H1 (cell line): ENCODE measurements at regions not wholly inside any gene's neighbourhood (a gene's known extent, or its start where the extent isn't known, plus 50 kb on each side); places are given as distances from the start of the nearest gene placed in this dataset.

Experiments used
- CTCF ChIA-PET: fragments of 300-600 bp; sonication (Branson Sonifier 250); formaldehyde crosslinking; loops from one replicate; lab custom pipeline; 2021; ENCODE audit not compliant: partially characterized antibody; lab: Charles Lee
- POLR2A ChIA-PET: fragments of 300-600 bp; sonication (Branson Sonifier 250); formaldehyde crosslinking; loops from one replicate; lab custom pipeline; 2021; ENCODE audit warnings: inconsistent platforms; ENCODE audit not compliant: partially characterized antibody; lab: Charles Lee
- DNase-seq, 2 experiments: peaks; one replicate each; pipeline versions ENCODE4 v3.0.0 to v3.0.0-alpha.2; 2010 to 2022; ENCODE audit warnings: low spot score in 2 of 2, low read depth in 1 of 2, mixed read lengths in 1 of 2
- FAIRE-seq: peaks from 2 replicates; lab custom pipeline; 2011; peaks lifted over from hg19 to GRCh38; lab: Jason Lieb, UNC
- H2AFZ ChIP-seq: 2 replicates; pipeline ENCODE4 v1.8.1; 2012; ENCODE audit warnings: low read length, inconsistent platforms
- H2AK5ac ChIP-seq: 2 replicates; pipeline ENCODE4 v1.6.1; 2013; ENCODE audit warnings: low read depth, low read length
- H2BK120ac ChIP-seq: replicated peaks from 2 replicates; pipeline ENCODE3; 2013; ENCODE audit warnings: low read depth, low read length, inconsistent platforms
- H2BK12ac ChIP-seq: 2 replicates; pipeline ENCODE4 v1.6.1; 2013; ENCODE audit warnings: low read depth, low read length
- H2BK15ac ChIP-seq: 2 replicates; pipeline ENCODE4 v1.6.1; 2013; ENCODE audit warnings: low read length
- H2BK20ac ChIP-seq: 2 replicates; pipeline ENCODE4 v1.6.1; 2013; ENCODE audit warnings: low read length
- H2BK5ac ChIP-seq: 2 replicates; pipeline ENCODE4 v1.6.1; 2013; ENCODE audit warnings: low read depth, low read length
- H3K14ac ChIP-seq: 2 replicates; pipeline ENCODE4 v1.6.1; 2013; ENCODE audit warnings: inconsistent platforms; ENCODE audit not compliant: insufficient read length
- H3K18ac ChIP-seq: 2 replicates; pipeline ENCODE4 v1.6.1; 2013; ENCODE audit warnings: low read length; ENCODE audit errors: extremely low read depth
- H3K23ac ChIP-seq: 2 replicates; pipeline ENCODE4 v1.6.1; 2013; ENCODE audit warnings: inconsistent platforms; ENCODE audit not compliant: insufficient read length
- H3K23me2 ChIP-seq: 2 replicates; pipeline ENCODE4 v1.6.1; 2013; ENCODE audit warnings: low read depth, low read length
- H3K27ac ChIP-seq: 2 replicates; pipeline ENCODE4 v1.6.1; 2011; ENCODE audit warnings: low read depth, low read length, inconsistent platforms
- H3K27me3 ChIP-seq, 4 experiments: replicated peaks in 1 of 4; 1 replicate in 1 of 4; 2 replicates in 3 of 4; pipeline versions ENCODE4 v1.6.1 to v1.8.1; 2011 to 2013; ENCODE audit warnings: low read length in 3 of 4, mild to moderate bottlenecking in 3 of 4, inconsistent platforms in 2 of 4, mixed read lengths in 2 of 4, moderate library complexity in 1 of 4; ENCODE audit not compliant: control insufficient read depth in 3 of 4, insufficient read depth in 3 of 4; ENCODE audit errors: extremely low read depth in 1 of 4
- H3K36me3 ChIP-seq, 4 experiments: 2 replicates each; pipeline versions ENCODE4 v1.6.1 to v1.8.1; 2011 to 2013; ENCODE audit warnings: mild to moderate bottlenecking in 4 of 4, low read length in 3 of 4, moderate library complexity in 2 of 4, control low read depth in 1 of 4, inconsistent platforms in 1 of 4; ENCODE audit not compliant: insufficient read depth in 4 of 4, control insufficient read depth in 2 of 4
- H3K4ac ChIP-seq: replicated peaks from 2 replicates; pipeline ENCODE3; 2013; ENCODE audit warnings: low read length, low read depth, mixed read lengths, inconsistent platforms; ENCODE audit not compliant: insufficient read length
- H3K4me1 ChIP-seq, 4 experiments: replicated peaks in 1 of 4; 1 replicate in 1 of 4; 2 replicates in 3 of 4; pipeline versions ENCODE4 v1.6.1 to v1.8.1; 2011 to 2013; ENCODE audit warnings: low read length in 3 of 4, inconsistent platforms in 2 of 4, mixed read lengths in 1 of 4; ENCODE audit not compliant: insufficient read depth in 4 of 4, control insufficient read depth in 3 of 4
- H3K4me2 ChIP-seq, 2 experiments: 2 replicates each; pipeline versions ENCODE4 v1.6.1 to v1.8.1; 2011 to 2013; ENCODE audit warnings: low read depth in 2 of 2, low read length in 2 of 2, control low read depth in 1 of 2, inconsistent platforms in 1 of 2, mild to moderate bottlenecking in 1 of 2; ENCODE audit not compliant: insufficient read depth in 1 of 2
- H3K4me3 ChIP-seq, 4 experiments: fragments of 200-600, 300-600 bp in 1 of 4; sonication (generic), shearing (Covaris generic), sonication (Bioruptor Twin) in 1 of 4; 2 replicates each; pipeline versions ENCODE4 v1.5.1 to v1.8.1; 2011 to 2016; ENCODE audit warnings: low read length in 4 of 4, low read depth in 3 of 4, control low read depth in 2 of 4, inconsistent platforms in 2 of 4, mild to moderate bottlenecking in 2 of 4, mixed read lengths in 1 of 4, moderate library complexity in 1 of 4; ENCODE audit not compliant: insufficient read depth in 2 of 4; ENCODE audit errors: extremely low read depth in 1 of 4
- H3K56ac ChIP-seq: replicated peaks from 2 replicates; pipeline ENCODE3; 2013; ENCODE audit warnings: low read depth, mild to moderate bottlenecking, mixed read lengths, low read length, inconsistent platforms; ENCODE audit not compliant: insufficient read length
- H3K79me1 ChIP-seq: 2 replicates; pipeline ENCODE4 v1.6.1; 2013; ENCODE audit warnings: low read depth, low read length, control low read depth
- H3K79me2 ChIP-seq, 2 experiments: 2 replicates each; pipeline versions ENCODE4 v1.6.1 to v1.8.1; 2012 to 2013; ENCODE audit warnings: low read length in 2 of 2, mild to moderate bottlenecking in 2 of 2, inconsistent platforms in 1 of 2; ENCODE audit not compliant: insufficient read depth in 2 of 2, control insufficient read depth in 1 of 2
- H3K9ac ChIP-seq, 4 experiments: replicated peaks in 1 of 4; 1 replicate in 1 of 4; 2 replicates in 3 of 4; pipeline versions ENCODE4 v1.6.1 to v1.8.1; 2011 to 2013; ENCODE audit warnings: low read depth in 3 of 4, low read length in 3 of 4, control low read depth in 2 of 4, mild to moderate bottlenecking in 2 of 4, moderate library complexity in 2 of 4, inconsistent platforms in 1 of 4; ENCODE audit errors: extremely low read depth in 1 of 4
- H3K9me3 ChIP-seq, 2 experiments: 2 replicates each; pipeline versions ENCODE4 v1.6.1 to v1.8.1; 2012 to 2013; ENCODE audit warnings: mild to moderate bottlenecking in 2 of 2, moderate library complexity in 2 of 2, control low read depth in 1 of 2, inconsistent platforms in 1 of 2, low read depth in 1 of 2, low read length in 1 of 2, mixed read lengths in 1 of 2; ENCODE audit not compliant: insufficient read depth in 2 of 2
- H4K20me1 ChIP-seq, 2 experiments: replicated peaks in 1 of 2; 2 replicates each; pipeline versions ENCODE3 to v1.8.1; 2011 to 2013; ENCODE audit warnings: inconsistent platforms in 2 of 2, low read length in 2 of 2, mild to moderate bottlenecking in 1 of 2; ENCODE audit not compliant: insufficient read depth in 2 of 2, control insufficient read depth in 1 of 2
- H4K5ac ChIP-seq: 2 replicates; pipeline ENCODE4 v1.6.1; 2013; ENCODE audit warnings: low read length, low read depth, mixed read lengths, inconsistent platforms; ENCODE audit not compliant: insufficient read length
- H4K8ac ChIP-seq: 2 replicates; pipeline ENCODE4 v1.8.0; 2013; ENCODE audit warnings: mild to moderate bottlenecking, moderate library complexity, low read length, inconsistent platforms; ENCODE audit not compliant: insufficient read depth; ENCODE audit errors: extremely low read depth
- H4K91ac ChIP-seq: replicated peaks from 2 replicates; pipeline ENCODE3; 2013; ENCODE audit warnings: low read length, mixed read lengths, inconsistent platforms; ENCODE audit not compliant: insufficient read length
- ATF2 ChIP-seq: IDR thresholded peaks from 2 replicates; pipeline ENCODE4 v1.6.1; 2012; ENCODE audit warnings: low read length, inconsistent platforms
- CBX8 ChIP-seq: fragments of 300-800, 300-1000 bp; sonication (generic); IDR thresholded peaks from 2 replicates; pipeline ENCODE4 v1.7.1; 2016; ENCODE audit warnings: low read depth, low read length, borderline replicate concordance
- GABPA ChIP-seq: IDR thresholded peaks from 2 replicates; pipeline ENCODE4 v1.6.1; 2011; ENCODE audit warnings: mild to moderate bottlenecking, low read length, moderate library complexity, borderline replicate concordance; ENCODE audit not compliant: insufficient read depth
- HDAC6 ChIP-seq: IDR thresholded peaks from one replicate; pipeline ENCODE4 v1.7.1; 2012; ENCODE audit warnings: low read depth, mild to moderate bottlenecking, inconsistent platforms, low read length, moderate library complexity
- KDM5A ChIP-seq: fragments of 200-600 bp; IDR thresholded peaks from 2 replicates; pipeline ENCODE4 v1.7.1; 2012; ENCODE audit warnings: mild to moderate bottlenecking, low read length, inconsistent platforms, mixed read lengths
- RAD21 ChIP-seq, 2 experiments: IDR thresholded peaks in 1 of 2; conservative IDR thresholded peaks in 1 of 2; 2 replicates each; pipeline ENCODE4 v1.6.1; 2011; ENCODE audit warnings: low read depth in 2 of 2, low read length in 2 of 2, improper control_type of control experiment in 1 of 2, inconsistent platforms in 1 of 2, mild to moderate bottlenecking in 1 of 2, moderate library complexity in 1 of 2
- RBBP5 ChIP-seq: IDR thresholded peaks from 2 replicates; pipeline ENCODE4 v1.7.1; 2012; ENCODE audit warnings: low read depth, mild to moderate bottlenecking, inconsistent platforms, low read length, moderate library complexity, borderline replicate concordance
- SIN3A ChIP-seq, 2 experiments: IDR thresholded peaks in 1 of 2; conservative IDR thresholded peaks in 1 of 2; 2 replicates each; pipeline ENCODE4 v1.6.1; 2011 to 2012; ENCODE audit warnings: low read length in 2 of 2, improper control_type of control experiment in 1 of 2, low read depth in 1 of 2, mild to moderate bottlenecking in 1 of 2
- SP2 ChIP-seq: IDR thresholded peaks from 2 replicates; pipeline ENCODE4 v1.6.1; 2012; ENCODE audit warnings: mild to moderate bottlenecking, low read length, inconsistent platforms
- USF2 ChIP-seq: IDR thresholded peaks from 2 replicates; pipeline ENCODE4 v1.6.1; 2011; ENCODE audit warnings: low read length, improper control_type of control experiment
- WGBS, 2 experiments: shearing (Covaris generic) in 1 of 2; methylation state at CpG; one replicate each; pipeline versions ENCODE4 v1.1.6 to v1.1.7; 2013 to 2015; ENCODE audit warnings: low lambda C conversion rate in 2 of 2, mixed read lengths in 2 of 2, inconsistent platforms in 1 of 2, low coverage in 1 of 2, missing lambda C conversion rate in 1 of 2; ENCODE audit not compliant: insufficient replicate concordance in 2 of 2, insufficient coverage in 1 of 2, insufficient read length in 1 of 2; ENCODE audit errors: extremely low coverage in 1 of 2, missing lambda C conversion rate in 1 of 2; 5-methylcytosine and 5-hydroxymethylcytosine counted together

- CTCF ChIA-PET, result no interaction called here
- H4K5ac ChIP-seq, result no peak overlapping the region
- WGBS, 2 experiments, result no CpG with 5 or more reads among the region's 1 CpG
- DNase-seq, result no peak
- H3K23me2 ChIP-seq, result no peaks in the 10 kb centered on the region
- H3K36me3 ChIP-seq, result no peaks in the 10 kb centered on the region
- no peak overlapping the region for H2BK120ac ChIP-seq
- no peak overlapping the region for H4K91ac ChIP-seq
- H3K4ac ChIP-seq, result no peak overlapping the region
- no peak overlapping the region for H3K9ac ChIP-seq
- FAIRE-seq, result no peak
- no peak overlapping the region for H2AK5ac ChIP-seq
- H3K18ac ChIP-seq, result no peak overlapping the region
- H2BK5ac ChIP-seq, result no peak overlapping the region
- no peaks in the 10 kb centered on the region for H3K27me3 ChIP-seq
- H3K9me3 ChIP-seq, result no peaks in the 10 kb centered on the region
- no peak overlapping the region for H3K14ac ChIP-seq
- H3K23ac ChIP-seq, result no peak overlapping the region
- peaks cover 0 to 6% (median 0%) of the 10 kb centered on the region in 4 experiments; a peak in 1 of 7 replicates for H3K4me1 ChIP-seq
- H3K79me2 ChIP-seq, result no peaks in the 10 kb centered on the region
- H3K56ac ChIP-seq, result no peak overlapping the region
- no peak overlapping the region for H2AFZ ChIP-seq
- no peak overlapping the region for H4K8ac ChIP-seq
- POLR2A ChIA-PET, result interaction anchor here (1.3 kb wide), 1 partner anchor 9 kb away, joined by 5 read pairs; no protein-coding TSS in a partner anchor
- no peak overlapping the region for H3K4me3 ChIP-seq
- H3K79me1 ChIP-seq, result no peaks in the 10 kb centered on the region
- no peak overlapping the region for H2BK12ac ChIP-seq
- H3K27ac ChIP-seq, result no peak overlapping the region
- no peak overlapping the region for H2BK20ac ChIP-seq
- no peaks in the 10 kb centered on the region for H4K20me1 ChIP-seq
- H2BK15ac ChIP-seq, result no peak overlapping the region
- no peak overlapping the region for H3K4me2 ChIP-seq
- no peak for TF ChIP-seq CBX8
- TF ChIP-seq SP2, result no peak
- no peak for TF ChIP-seq SIN3A (conservative IDR thresholded peaks at IDR 0.05 in 1 of 2, IDR thresholded peaks at IDR 0.05 in 1 of 2; ENCODE audit: low read depth in 1 of 2, low read length in 2 of 2)
- TF ChIP-seq RAD21 (IDR thresholded peaks at IDR 0.05 in 1 of 2, conservative IDR thresholded peaks at IDR 0.05 in 1 of 2; ENCODE audit: low read depth in 2 of 2, low read length in 2 of 2), result no peak
- no peak for TF ChIP-seq GABPA
- TF ChIP-seq ATF2, result no peak
- no peak for TF ChIP-seq USF2
- TF ChIP-seq RBBP5, result no peak
- TF ChIP-seq KDM5A, result no peak
- TF ChIP-seq HDAC6, result no peak
Observed at GRCh38 chrX:45860450-45860849, 659.8 kb upstream of the DIPK2B start.
